ENCODE measurements at regions not wholly inside any gene's neighbourhood (a gene's known extent, or its start where the extent isn't known, plus 50 kb on each side); places are given as distances from the start of the nearest gene placed in this dataset.

- no peak for DNase-seq
- in situ Hi-C loops (cut with MboI; ENCODE audit: low pct_unique_long_range_greater_than_20kb, low sequenced_read_pairs), result no loop called here
Measured at GRCh38 chr3:63032881-63033280, 157.7 kb upstream of the CADPS start.

GRCh38 chr3:63034101-63034500, 158.9 kb upstream of the CADPS start:
- in situ Hi-C loops (cut with MboI; ENCODE audit: low pct_unique_long_range_greater_than_20kb, low sequenced_read_pairs), result no loop called here
- no peak for DNase-seq

- in situ Hi-C loops (cut with MboI; ENCODE audit: low pct_unique_long_range_greater_than_20kb, low sequenced_read_pairs), result no loop called here
- no peak for DNase-seq
Measured at GRCh38 chr3:63037116-63037515, 161.9 kb upstream of the CADPS start.

GRCh38 chr3:63042833-63043232, 167.6 kb upstream of the CADPS start:
- DNase-seq, result no peak
- in situ Hi-C loops (cut with MboI; ENCODE audit: low pct_unique_long_range_greater_than_20kb, low sequenced_read_pairs), result no loop called here

- in situ Hi-C loops (cut with MboI; ENCODE audit: low pct_unique_long_range_greater_than_20kb, low sequenced_read_pairs), result no loop called here
- no peak for DNase-seq
Measured at GRCh38 chr3:63043631-63044030, 168.4 kb upstream of the CADPS start.

- in situ Hi-C loops (cut with MboI; ENCODE audit: low pct_unique_long_range_greater_than_20kb, low sequenced_read_pairs), result no loop called here
Measured at GRCh38 chr3:63046152-63046551, 170.9 kb upstream of the CADPS start.

GRCh38 chr3:63046580-63046979, 171.4 kb upstream of the CADPS start:
- in situ Hi-C loops (cut with MboI; ENCODE audit: low pct_unique_long_range_greater_than_20kb, low sequenced_read_pairs), result no loop called here
- no peak for DNase-seq

More at GRCh38 chr3:63046152-63046551, 170.9 kb upstream of the CADPS start:
- no peak for DNase-seq

GRCh38 chr3:63047068-63047467, 171.9 kb upstream of the CADPS start:
- DNase-seq, result no peak
- in situ Hi-C loops (cut with MboI; ENCODE audit: low pct_unique_long_range_greater_than_20kb, low sequenced_read_pairs), result no loop called here

GRCh38 chr3:63048367-63049326, 173.4 kb upstream of the CADPS start:
- no peak for DNase-seq
- in situ Hi-C loops (cut with MboI; ENCODE audit: low pct_unique_long_range_greater_than_20kb, low sequenced_read_pairs), result no loop called here

GRCh38 chr3:63050548-63051177, 175.4 kb upstream of the CADPS start:
- DNase-seq, result no peak
- in situ Hi-C loops (cut with MboI; ENCODE audit: low pct_unique_long_range_greater_than_20kb, low sequenced_read_pairs), result no loop called here

GRCh38 chr3:63051920-63052319, 176.7 kb upstream of the CADPS start:
- in situ Hi-C loops (cut with MboI; ENCODE audit: low pct_unique_long_range_greater_than_20kb, low sequenced_read_pairs), result no loop called here
- no peak for DNase-seq

- in situ Hi-C loops (cut with MboI; ENCODE audit: low pct_unique_long_range_greater_than_20kb, low sequenced_read_pairs), result no loop called here
- DNase-seq, result no peak
Measured at GRCh38 chr3:63056932-63057331, 181.7 kb upstream of the CADPS start.

GRCh38 chr3:63060412-63060811, 185.2 kb upstream of the CADPS start:
- DNase-seq, result no peak
- in situ Hi-C loops (cut with MboI; ENCODE audit: low pct_unique_long_range_greater_than_20kb, low sequenced_read_pairs), result no loop called here

- no peak for DNase-seq
Measured at GRCh38 chr3:63061449-63061848, 186.2 kb upstream of the CADPS start.

GRCh38 chr3:63064209-63064755, 189.1 kb upstream of the CADPS start:
- in situ Hi-C loops (cut with MboI; ENCODE audit: low pct_unique_long_range_greater_than_20kb, low sequenced_read_pairs), result no loop called here
- no peak for DNase-seq

More at GRCh38 chr3:63061449-63061848, 186.2 kb upstream of the CADPS start:
- in situ Hi-C loops (cut with MboI; ENCODE audit: low pct_unique_long_range_greater_than_20kb, low sequenced_read_pairs), result no loop called here

GRCh38 chr3:63067999-63068645, 192.9 kb upstream of the CADPS start:
- DNase-seq, result peak; percentile 34
- in situ Hi-C loops (cut with MboI; ENCODE audit: low pct_unique_long_range_greater_than_20kb, low sequenced_read_pairs), result no loop called here

- in situ Hi-C loops (cut with MboI; ENCODE audit: low pct_unique_long_range_greater_than_20kb, low sequenced_read_pairs), result no loop called here
Measured at GRCh38 chr3:63069806-63070475, 194.7 kb upstream of the CADPS start.

GRCh38 chr3:63070476-63070810, 195.2 kb upstream of the CADPS start:
- no peak for DNase-seq
- in situ Hi-C loops (cut with MboI; ENCODE audit: low pct_unique_long_range_greater_than_20kb, low sequenced_read_pairs), result no loop called here

More at GRCh38 chr3:63069806-63070475, 194.7 kb upstream of the CADPS start:
- DNase-seq, result no peak

GRCh38 chr3:63076357-63076756, 201.1 kb upstream of the CADPS start:
- no peak for DNase-seq

More at GRCh38 chr3:63076357-63076756, 201.1 kb upstream of the CADPS start:
- in situ Hi-C loops (cut with MboI; ENCODE audit: low pct_unique_long_range_greater_than_20kb, low sequenced_read_pairs), result no loop called here
